ENCODE measurements at regions not wholly inside any gene's neighbourhood (a gene's known extent, or its start where the extent isn't known, plus 50 kb on each side); places are given as distances from the start of the nearest gene placed in this dataset.

GRCh38 chr16:27699540-27699939 is 149.6 kb downstream of the KATNIP start:
- TF ChIP-seq CTCF (IDR thresholded peaks at IDR 0.05), result no peak
- TF ChIP-seq EP300 (IDR thresholded peaks at IDR 0.05), result no peak
- no peak for TF ChIP-seq POLR2A (IDR thresholded peaks at IDR 0.05)
